Activated B cell treated with CpG ODN at 0.5 μM for 24 hours (primary cell): ENCODE measurements at regions not wholly inside any gene's neighbourhood (a gene's known extent, or its start where the extent isn't known, plus 50 kb on each side); places are given as distances from the start of the nearest gene placed in this dataset.
"Not testable (repeated sequence)": the region's sequence is repeated elsewhere in the genome, so short reads cannot be mapped to it uniquely, and the experiment has no call there.

Experiments used
- ATAC-seq: fragments of 200-7000 bp; cut with Tn5 transposase; one replicate; pipeline ENCODE4 v1.10.0; 2021; ENCODE audit warnings: low read depth, mild to moderate bottlenecking, moderate library complexity
- CTCF ChIA-PET: fragments of 350-600 bp; sonication (Branson Sonifier 250); formaldehyde crosslinking; loops from one replicate; lab custom pipeline; 2021; ENCODE audit warnings: antibody characterized with exemption; lab: Charles Lee
- POLR2A ChIA-PET: fragments of 350-600 bp; sonication (Branson Sonifier 250); formaldehyde crosslinking; loops from one replicate; lab custom pipeline; 2021; ENCODE audit warnings: antibody characterized with exemption; lab: Charles Lee
- DNase-seq: peaks from one replicate; pipeline ENCODE4 v3.0.0; 2022
- H3K27ac Mint-ChIP-seq: one replicate; pipeline ENCODE4 v1.8.0; 2020; ENCODE audit warnings: mixed read lengths
- H3K27me3 Mint-ChIP-seq: one replicate; pipeline ENCODE4 v1.8.0; 2021; ENCODE audit warnings: mixed read lengths
- H3K36me3 Mint-ChIP-seq: one replicate; pipeline ENCODE4 v1.8.0; 2021; ENCODE audit warnings: low read depth, mixed read lengths
- H3K4me1 Mint-ChIP-seq: one replicate; pipeline ENCODE4 v1.8.0; 2021; ENCODE audit warnings: mixed read lengths
- H3K4me3 Mint-ChIP-seq: one replicate; pipeline ENCODE4 v1.8.0; 2020; ENCODE audit warnings: mild to moderate bottlenecking, mixed read lengths
- H3K9me3 Mint-ChIP-seq: one replicate; pipeline ENCODE4 v1.8.0; 2020; ENCODE audit warnings: mixed read lengths
- intact Hi-C: fragments of 100-400 bp; cut with micrococcal nuclease; formaldehyde crosslinking; loops from one replicate; pipeline ENCODE4 v1.15.1; 2024
- TF ChIP-seq, protein P1 (sequence below): fragments of 200-600 bp; IDR thresholded peaks from one replicate; pipeline ENCODE4 v1.8.0; 2022; ENCODE audit warnings: antibody characterized with exemption, mild to moderate bottlenecking

DNA sequence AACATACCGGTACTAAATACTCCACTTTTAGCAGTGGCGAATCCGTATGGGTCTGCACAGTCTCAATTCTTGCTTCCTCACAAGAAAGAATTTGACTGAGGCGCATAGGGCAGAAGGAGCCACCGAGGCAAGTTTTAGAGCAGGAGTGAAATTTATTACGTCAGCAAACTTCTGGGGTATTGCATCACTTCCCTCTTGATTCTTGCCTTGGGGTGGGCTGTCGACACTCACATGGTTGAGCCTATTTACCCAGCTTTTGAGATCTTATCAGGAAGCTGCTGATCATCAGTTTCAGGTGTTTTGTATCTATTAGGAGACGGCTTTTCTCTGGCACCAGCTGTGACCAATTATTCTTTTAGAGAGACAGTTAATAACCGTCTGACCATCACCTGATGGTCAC, 111.5 kb upstream of the CCNH start:
- no peak overlapping the region for H3K27ac Mint-ChIP-seq
- H3K4me1 Mint-ChIP-seq, result no peaks in the 10 kb centered on the region
- ChIA-PET CTCF (no interaction called here), POLR2A (no interaction called here)
- no peaks in the 10 kb centered on the region for H3K27me3 Mint-ChIP-seq
- no peaks in the 10 kb centered on the region for H3K36me3 Mint-ChIP-seq
- intact Hi-C loops, result no loop called here
- no peak for ATAC-seq
- H3K4me3 Mint-ChIP-seq, result no peak overlapping the region
- peaks cover 2% of the 10 kb centered on the region for H3K9me3 Mint-ChIP-seq
- TF ChIP-seq, protein P1, sequence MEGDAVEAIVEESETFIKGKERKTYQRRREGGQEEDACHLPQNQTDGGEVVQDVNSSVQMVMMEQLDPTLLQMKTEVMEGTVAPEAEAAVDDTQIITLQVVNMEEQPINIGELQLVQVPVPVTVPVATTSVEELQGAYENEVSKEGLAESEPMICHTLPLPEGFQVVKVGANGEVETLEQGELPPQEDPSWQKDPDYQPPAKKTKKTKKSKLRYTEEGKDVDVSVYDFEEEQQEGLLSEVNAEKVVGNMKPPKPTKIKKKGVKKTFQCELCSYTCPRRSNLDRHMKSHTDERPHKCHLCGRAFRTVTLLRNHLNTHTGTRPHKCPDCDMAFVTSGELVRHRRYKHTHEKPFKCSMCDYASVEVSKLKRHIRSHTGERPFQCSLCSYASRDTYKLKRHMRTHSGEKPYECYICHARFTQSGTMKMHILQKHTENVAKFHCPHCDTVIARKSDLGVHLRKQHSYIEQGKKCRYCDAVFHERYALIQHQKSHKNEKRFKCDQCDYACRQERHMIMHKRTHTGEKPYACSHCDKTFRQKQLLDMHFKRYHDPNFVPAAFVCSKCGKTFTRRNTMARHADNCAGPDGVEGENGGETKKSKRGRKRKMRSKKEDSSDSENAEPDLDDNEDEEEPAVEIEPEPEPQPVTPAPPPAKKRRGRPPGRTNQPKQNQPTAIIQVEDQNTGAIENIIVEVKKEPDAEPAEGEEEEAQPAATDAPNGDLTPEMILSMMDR, result no peak
- DNase-seq, result no peak

DNA sequence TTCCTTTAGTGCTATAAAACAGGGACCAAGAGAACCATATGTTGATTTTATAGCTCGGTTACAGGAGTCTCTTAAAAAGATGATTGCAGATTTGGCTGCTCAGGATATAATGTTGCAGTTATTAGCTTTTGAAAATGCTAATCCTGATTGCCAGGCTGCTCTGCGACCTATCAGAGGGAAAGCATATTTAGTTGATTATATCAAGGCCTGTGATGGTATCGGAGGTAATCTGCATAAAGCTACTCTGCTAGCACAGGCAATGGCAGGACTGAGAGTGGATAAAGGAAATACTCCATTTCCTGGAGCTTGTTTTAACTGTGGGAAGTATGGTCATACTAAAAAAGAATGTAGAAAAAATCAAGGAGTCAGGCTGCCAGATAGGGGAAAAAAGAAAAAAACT, 99.0 kb upstream of the CCNH start:
- H3K4me1 Mint-ChIP-seq, DNase-seq, CTCF ChIA-PET, H3K27me3 Mint-ChIP-seq, intact Hi-C loops, ATAC-seq, H3K36me3 Mint-ChIP-seq, H3K27ac Mint-ChIP-seq, POLR2A ChIA-PET, H3K4me3 Mint-ChIP-seq: not testable (repeated sequence)
- H3K9me3 Mint-ChIP-seq, result peaks cover 12% of the 10 kb centered on the region

DNA sequence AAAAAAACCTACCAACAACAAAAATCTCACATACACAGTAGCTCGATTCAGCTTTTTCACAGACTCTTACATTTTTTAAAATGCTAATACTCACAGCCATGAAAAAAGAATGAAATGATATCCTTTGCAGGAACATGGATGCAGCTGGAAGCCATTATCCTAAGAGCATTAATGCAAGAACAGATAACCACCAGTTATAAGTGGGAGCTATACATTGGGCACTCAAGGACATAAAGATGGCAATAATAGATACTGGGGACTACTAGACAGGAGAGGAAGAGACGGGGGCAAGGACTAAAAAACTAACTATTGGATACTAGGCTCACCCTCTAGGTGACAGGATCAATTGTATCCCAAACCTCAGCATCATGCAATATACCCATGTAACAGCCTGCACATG, 90.3 kb upstream of the CCNH start:
- DNase-seq, result no peak
- CTCF ChIA-PET, result no interaction called here

DNA sequence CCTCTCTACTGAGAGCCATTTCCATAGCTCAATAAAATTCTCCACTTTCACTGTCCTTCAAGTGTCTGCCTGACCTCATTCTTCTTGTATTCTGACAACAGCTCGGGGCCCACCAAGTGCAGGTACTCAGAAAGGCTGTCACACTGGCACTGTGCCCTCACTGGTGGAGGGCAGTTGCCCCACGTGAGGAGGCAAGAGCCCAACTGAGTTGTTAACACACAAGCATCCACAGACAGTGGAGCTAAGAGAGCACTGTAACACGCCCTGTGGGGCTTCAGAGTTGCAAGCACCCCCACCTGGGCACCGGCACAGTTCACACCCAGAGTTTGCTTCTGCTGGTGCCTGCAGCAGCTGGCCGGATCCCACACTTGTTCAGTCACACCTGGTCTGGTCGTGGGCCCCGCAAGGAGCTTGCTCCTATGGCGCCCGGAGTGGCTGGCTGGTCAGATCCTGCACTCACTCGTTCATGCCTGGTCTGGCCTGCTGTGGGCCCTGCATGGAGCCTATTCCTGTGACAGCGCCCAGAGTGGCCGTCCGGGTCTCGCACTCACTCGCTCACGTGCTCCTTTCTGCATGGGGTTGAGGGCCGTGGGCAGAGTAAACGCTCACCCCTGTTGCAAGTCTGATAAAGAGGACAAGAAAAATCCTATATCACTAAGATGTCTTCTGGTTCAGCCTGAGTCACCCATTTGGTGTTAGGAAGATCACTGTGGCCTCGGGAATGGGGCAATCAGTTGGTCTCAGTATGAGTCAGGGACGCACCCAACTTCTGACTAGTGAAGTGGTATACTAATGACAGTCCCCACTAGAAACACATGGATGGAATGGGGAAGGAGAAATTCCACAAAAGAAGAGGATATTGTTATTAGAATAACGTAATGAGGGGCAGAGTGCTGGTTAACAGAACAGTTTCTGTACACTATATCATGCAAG, 87.0 kb upstream of the CCNH start:
- no peak for ATAC-seq
- TF ChIP-seq, protein P1, result no peak
- ChIA-PET CTCF (no interaction called here), POLR2A (no interaction called here)
- peaks cover 1% of the 10 kb centered on the region for H3K27me3 Mint-ChIP-seq
- H3K27ac Mint-ChIP-seq, result no peak overlapping the region
- no peaks in the 10 kb centered on the region for H3K36me3 Mint-ChIP-seq
- H3K4me3 Mint-ChIP-seq, result no peak overlapping the region
- H3K9me3 Mint-ChIP-seq, result peaks cover 6% of the 10 kb centered on the region
- no peak for DNase-seq
- intact Hi-C loops, result no loop called here
- no peaks in the 10 kb centered on the region for H3K4me1 Mint-ChIP-seq

More for the DNA sequence above, 90.3 kb upstream of the CCNH start:
- no peak for ATAC-seq
- no peaks in the 10 kb centered on the region for H3K4me1 Mint-ChIP-seq
- TF ChIP-seq, protein P1, result no peak
- peaks cover 1% of the 10 kb centered on the region for H3K27me3 Mint-ChIP-seq
- no peaks in the 10 kb centered on the region for H3K9me3 Mint-ChIP-seq
- no peak overlapping the region for H3K27ac Mint-ChIP-seq
- POLR2A ChIA-PET, result no interaction called here
- intact Hi-C loops, result no loop called here
- no peak overlapping the region for H3K4me3 Mint-ChIP-seq
- no peaks in the 10 kb centered on the region for H3K36me3 Mint-ChIP-seq
